ENCODE measurements at regions not wholly inside any gene's neighbourhood (a gene's known extent, or its start where the extent isn't known, plus 50 kb on each side); places are given as distances from the start of the nearest gene placed in this dataset.
A peak's percentile ranks its signal among the peaks of the same experiment; 100 is the strongest.

DNA sequence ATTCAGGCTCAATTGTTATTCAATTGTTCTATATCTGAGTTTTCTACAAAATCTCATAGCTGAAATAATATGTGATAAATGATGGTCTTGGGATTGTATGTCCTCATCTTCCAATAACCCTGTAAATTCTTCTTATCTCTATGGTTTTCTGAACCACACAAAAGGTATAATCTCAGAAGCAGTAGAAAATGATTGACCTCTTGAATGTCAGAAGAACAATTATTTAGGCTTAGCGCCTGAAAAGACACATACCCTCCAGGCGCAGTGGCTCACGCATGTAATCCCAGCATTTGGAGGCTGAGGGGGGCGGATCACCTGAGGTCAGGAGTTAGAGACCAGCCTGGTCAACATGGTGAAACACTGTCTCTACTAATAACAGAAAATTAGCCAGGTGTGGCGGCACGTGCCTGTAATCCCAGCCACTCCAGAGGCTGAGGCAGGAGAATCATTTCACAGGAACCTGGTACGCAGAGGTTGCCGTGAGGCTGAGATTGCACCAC, 288.0 kb upstream of the TBC1D5 start:
- no peak for DNase-seq

DNA sequence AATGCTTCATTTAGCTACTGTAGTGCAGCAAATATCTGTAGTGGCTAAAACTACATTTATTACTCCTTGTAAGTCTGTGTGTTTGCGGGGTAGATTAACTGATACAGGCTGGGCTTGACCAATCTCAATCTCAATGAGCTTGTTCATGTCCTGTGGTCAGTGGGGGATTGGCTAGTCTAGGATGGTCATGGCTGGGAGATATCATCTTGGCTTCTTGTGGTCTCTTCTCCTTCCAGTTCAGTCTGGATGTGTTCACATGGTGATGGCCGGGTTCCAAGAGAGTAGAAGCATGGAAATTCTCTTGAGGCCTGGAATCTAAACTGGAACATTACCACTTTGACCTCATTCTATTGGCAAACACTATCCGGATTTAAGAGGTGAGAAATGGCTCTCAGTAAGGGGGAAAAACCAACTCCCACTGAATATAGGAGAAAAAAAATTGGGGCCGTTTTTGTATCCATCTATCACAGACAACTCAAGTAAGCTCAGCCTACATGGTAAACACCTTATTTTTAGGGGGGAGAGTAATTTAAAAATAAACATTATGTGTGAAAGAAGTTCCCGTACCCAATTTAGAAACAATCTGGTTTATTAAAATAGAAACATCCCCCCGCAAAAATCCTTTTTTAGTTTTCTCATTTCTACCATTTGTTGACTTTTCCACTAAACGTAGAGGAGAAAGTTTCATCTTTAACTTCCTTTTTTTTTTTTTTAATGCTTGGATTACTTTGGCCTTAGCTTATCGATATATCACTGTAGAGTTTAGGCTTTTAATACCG, 284.9 kb upstream of the TBC1D5 start:
- no peak for DNase-seq

DNA sequence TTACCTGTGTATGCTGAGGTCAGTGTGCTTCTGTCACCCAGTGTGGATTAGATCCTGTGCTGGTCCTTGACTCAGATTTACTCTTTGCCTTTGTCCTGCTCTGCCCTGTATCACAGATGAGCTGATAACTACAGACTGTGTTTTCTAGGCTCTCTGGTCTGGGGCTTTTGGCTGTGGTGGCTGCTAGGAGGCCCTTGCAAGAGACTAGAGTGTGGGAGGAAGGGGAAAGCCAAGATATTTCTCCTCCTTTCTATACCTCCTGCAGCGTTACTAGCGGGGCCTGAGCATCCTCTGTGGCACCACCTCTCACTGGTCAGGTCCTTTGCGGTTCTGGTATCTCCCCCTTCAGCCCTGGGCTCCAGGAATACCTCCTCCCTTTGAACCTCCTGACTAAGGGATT, 282.3 kb upstream of the TBC1D5 start:
- no peak for DNase-seq

DNA sequence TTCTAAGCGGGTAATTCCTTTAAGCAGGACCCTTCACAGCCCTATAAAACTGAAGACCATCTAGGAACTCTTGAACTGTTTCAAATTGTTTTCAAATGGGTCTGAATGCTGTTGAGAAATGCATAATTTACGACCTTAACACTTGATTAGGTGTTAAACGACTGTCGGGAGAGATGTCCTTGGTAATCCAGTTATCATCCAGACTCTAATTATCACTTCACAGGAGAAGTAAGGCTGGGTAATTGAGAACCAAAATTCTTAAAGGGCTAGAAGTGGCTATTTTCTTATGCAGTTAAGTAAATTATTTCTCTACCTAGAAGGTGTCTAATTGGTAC, 276.7 kb upstream of the TBC1D5 start:
- DNase-seq, result no peak

DNA sequence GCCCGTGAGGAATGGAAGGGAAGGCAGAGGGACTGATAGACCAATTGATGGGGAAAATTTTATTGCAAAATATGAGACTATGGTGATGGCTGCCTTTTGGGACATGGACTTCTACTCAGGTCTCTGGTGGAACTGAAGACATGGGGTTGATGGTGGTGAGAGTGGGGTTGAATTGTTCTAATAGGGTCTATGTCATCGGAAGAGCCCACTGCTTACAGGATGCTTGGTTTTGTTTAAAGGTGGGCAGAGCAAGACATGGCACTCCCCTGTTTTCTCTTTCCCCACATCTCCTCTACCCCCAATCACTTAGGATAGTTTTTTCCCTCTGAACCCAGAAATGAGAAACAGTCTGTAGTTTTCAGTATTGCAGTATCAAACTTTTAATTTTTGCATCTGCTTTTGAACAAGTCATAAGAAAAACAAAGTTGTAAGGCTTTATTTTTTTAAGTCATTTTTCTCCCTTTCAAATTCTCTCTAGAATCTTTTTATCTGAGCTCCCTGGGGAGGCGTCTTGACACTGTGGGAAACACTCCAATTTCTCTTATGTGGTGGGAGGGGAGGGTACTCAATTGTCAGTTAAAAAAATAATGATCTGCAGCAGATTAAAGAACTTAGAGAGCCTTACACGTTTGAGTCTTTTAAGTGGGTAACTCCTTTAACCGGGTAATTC, 276.2 kb upstream of the TBC1D5 start:
- no peak for DNase-seq

DNA sequence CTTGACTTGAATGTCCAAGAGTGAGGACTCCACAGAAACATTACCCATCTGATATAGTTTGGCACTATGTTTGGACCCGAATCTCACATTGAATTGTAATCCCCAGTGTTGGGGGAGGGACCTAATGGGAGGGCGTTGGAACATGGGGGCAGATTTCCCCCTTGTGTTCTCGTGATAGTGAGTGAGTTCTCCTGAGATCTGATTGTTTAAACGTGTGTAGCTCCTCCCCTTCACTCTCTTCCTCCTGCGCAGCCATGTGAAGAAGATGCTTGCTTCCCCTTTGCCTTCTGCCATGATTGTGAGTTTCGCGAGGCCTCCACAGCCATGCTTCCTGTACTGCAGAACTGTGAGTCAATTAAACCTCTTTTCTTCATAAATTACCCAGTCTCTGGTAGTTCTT, 273.9 kb upstream of the TBC1D5 start:
- no peak for DNase-seq

DNA sequence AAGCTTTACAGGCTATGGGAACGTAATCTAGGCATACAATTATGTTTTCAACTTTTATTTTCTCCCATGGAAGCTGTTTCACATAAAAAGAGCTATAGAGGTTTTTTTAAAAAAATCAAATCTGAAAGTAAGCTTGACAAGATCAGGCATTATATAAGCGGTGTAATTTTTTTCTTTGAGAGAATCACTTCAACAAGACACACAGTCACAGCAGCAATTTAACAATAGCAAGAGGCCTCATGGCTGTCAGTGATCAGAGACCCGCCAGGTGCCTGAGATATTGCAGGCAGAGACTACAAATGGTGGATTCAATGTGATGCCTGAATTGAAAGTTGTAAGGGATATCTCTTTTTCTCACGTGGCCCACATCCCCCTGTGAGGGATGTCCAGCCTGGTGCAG, 270.5 kb upstream of the TBC1D5 start:
- DNase-seq, result no peak

DNA sequence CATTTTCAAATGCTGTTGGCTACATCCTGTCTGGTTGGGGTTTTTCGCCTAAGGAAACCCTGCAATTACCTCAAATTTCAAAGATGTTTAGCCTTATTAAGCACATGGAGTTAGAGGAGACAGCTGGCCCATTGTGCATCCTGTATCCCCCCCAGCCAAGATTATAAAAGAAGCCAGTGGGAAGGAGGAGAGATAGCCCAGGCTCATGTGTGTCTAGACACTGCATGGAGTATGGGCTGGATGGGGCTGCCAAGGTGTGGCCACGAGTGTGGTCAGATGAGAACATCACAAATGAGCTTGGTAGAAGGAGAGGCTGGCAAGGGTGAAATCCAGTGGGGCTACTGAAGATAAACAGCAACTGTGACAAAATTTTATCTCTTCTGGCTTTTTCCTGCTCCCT, 270.0 kb upstream of the TBC1D5 start:
- peak in 1 of 2 experiments; percentile 19 for DNase-seq

DNA sequence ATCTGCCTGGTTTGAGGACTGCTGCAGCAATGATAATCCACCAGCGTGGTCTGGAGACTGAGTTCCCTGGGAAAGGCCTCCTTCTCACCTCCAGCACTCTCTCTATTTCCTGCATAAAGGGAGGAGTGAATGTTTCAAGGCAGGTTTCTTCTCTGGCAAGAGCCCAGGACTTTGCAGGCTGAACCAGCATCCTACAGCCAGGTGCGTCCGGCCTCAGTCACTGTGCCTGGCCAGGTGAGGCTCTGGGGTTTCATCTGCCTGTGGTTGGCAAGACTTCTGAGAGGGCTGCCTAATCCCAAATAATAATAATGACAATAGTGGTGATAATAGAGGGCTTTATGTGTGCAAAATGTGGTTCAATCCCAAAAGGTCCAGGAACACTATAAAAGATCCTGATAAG, 269.0 kb upstream of the TBC1D5 start:
- no peak for DNase-seq

DNA sequence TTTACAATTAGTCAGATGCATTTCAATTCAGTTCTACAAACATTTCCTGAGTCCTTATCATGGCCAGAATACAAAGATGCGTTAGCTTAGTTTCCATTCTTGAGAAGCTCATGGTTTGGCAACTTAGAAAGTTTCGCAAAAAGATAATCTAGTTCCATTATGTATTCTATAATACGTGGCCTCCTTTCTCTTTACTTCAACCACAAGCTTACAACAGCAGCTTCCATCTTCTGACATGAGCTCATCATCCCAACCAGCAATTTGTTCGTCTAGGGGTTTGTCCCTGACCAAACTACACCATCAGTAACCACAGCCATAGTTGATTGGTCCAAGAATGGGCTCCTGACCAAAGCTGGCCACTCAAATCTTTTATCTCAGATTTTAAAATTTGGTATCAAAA, 267.6 kb upstream of the TBC1D5 start:
- DNase-seq, result no peak

DNA sequence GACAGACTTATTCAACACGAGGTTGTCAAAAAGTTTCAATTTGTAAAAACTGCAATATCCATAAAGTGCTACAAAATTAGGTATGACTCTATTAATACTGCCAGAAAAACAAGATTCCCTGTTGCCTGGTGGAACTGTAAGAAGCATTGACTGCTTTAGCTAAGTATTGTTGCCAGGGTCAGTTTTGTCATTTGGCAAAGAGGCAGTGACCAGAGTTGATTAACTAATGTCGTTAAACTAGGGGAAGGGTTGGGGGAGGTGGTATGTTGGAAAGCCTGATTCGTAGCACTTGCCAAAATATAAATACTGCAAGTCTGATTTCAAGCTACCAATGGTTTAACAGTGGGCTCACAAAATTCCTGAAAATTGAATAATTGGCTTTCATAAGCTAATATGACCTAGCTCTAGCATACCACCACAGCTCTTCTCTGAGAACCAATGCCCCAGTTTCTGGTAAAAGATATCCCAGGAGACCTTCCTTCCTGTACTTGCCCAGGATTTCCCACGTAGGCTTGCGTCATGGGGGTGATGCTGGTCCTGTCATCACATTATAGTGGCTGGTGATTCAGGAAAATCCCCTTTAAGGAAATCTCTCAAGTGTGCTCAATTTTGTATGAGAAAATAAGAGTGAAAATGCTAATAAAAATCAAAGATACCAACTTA, 266.4 kb upstream of the TBC1D5 start:
- no peak for DNase-seq

DNA sequence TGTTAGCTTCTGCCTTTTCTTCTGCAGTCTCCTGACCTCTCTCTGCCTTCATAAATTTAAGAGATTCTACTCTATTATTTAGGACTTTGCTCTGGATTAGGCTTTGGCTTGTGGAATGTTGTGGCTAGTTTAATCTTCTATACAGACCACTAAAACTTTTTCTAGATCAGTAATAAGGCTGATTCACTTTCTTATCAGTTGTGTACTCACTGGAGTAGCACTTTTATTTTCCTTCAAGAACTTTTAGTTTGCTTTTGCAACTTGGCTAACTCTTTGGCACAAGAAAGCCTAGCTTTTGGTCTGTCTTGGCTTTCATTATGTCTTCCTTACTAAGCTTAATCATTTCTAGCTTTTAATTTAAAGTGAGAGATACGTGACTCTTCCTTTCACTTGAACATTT, 265.5 kb upstream of the TBC1D5 start:
- no peak for DNase-seq

DNA sequence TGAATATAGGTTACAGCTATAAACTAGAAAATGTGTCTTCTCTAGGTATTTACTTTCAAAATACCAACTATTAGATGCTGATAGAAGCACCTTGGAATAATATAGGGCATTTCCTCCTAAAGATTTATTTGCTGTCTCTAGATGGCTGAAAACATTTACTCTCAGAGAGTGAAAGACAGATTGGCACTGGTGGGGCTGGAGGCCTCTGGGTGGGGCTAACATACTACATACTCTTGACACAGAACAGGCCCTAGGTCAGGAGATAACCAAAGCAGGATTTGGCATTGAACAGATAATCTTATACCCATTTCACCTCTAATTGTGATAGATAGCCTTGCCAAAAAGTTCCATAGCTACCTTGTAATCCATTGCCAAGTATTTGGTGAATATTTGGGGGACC, 253.3 kb upstream of the TBC1D5 start:
- no peak for DNase-seq

DNA sequence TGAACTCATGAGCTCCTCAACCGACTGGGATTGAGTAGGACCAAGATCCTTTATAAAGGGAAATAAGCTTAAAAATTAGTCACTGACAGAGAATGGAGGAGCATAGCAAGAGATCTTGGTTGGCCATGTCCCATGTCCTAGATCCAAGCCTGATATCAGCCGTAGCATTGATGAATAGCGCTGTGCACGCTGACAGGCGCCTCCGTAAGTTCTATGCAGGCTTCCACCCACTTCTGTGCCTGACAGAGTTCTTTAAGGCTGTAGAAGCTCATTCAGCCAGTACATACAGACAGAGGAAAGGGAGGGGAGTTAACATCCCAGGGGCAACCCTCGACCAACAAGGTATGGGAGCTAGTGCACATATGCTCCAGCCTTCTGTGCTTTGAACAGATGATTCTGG, 251.7 kb upstream of the TBC1D5 start:
- DNase-seq, result no peak

DNA sequence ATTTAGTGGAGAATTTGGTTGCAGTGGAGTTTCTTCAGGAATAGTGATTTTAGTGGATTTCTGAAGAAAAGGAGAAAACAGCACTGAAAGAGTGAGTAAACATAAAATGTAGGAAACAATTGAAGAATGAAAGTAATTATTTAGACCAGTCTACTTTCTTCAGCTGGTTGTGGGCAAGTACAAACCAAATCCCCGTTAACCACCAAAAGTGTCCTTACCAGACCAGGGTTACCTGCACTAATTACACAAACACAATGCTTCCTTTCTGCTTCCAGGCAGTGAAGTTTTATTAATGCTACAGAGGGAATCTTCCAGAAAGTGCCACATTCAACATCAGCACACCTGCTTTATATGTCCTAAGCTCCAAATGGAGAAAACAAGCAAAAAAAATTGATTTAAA, 248.0 kb upstream of the TBC1D5 start:
- DNase-seq, result no peak

DNA sequence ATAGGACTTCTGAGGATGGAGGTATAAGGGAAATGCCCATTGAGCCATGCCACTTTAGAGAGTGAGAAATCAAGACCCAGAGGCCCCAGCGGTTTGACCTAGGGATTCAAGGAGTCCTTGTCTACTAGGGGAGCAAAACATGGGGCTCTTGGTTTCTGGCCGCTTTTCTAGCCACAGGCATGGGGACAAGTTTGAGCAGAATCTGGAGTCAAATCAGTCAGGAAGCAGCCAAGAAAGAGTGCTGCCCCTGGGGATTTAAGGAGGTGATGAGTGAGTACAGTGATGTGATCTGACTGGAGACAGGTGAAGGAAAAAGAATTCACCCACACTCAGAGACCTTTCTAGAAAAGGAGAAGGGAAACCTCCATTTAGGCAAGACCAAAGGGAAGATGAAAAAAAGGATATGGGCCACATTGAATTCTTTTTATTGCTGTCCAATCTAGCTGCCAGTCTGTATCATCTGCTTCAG, 244.0 kb upstream of the TBC1D5 start:
- no peak for DNase-seq

DNA sequence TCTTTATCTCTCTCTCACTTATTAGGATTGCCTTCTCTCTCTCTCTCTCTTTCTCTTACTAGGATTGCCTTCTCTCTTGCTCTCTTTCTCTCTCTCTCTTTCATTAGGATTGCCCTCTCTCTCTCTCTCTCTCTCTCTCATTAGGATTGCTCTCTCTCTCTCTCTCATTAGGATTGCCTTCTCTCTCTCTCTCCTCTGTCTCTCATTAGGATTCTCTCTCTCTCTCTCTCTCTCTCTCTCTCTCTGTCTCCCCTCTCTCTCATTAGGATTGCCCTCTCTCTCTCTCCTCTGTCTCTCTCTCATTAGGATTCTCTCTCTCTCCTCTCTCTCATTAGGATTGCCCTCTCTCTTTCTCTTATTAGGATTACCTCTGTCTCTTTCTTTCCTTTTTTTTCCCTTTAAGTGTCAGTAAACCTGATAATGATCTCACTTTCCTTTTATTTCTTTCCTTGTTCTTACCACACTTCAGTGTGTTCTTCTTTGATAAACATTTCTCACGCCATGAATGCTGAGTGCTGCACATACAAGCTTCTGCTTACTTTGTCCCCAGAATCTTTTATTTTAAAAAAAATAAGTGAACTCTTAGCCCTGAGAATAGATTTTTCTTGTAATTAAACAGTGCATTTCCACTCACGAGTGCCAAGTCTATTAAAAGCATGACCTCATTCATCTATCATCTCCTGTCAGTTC, 243.4 kb upstream of the TBC1D5 start:
- no peak for DNase-seq

DNA sequence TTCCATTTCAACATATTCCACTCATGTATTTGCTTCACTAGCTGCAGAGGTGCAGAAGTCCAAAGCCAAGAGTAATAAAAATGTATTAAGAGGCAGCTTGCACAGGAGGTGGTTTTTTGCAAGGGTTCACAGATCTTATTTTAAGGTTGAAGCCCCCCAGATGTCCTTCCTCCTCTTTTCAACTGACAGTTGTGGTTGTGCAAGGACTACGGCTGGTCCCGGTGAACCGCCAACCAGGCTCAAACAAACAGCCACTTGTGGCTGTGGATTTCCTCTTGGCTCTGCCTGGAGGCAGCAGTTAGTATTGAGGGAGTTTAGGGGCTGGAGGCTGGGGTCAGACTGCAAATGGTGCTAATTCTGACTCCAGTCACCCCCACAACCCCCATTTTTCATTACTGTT, 240.7 kb upstream of the TBC1D5 start:
- DNase-seq, result peak; percentile 99

DNA sequence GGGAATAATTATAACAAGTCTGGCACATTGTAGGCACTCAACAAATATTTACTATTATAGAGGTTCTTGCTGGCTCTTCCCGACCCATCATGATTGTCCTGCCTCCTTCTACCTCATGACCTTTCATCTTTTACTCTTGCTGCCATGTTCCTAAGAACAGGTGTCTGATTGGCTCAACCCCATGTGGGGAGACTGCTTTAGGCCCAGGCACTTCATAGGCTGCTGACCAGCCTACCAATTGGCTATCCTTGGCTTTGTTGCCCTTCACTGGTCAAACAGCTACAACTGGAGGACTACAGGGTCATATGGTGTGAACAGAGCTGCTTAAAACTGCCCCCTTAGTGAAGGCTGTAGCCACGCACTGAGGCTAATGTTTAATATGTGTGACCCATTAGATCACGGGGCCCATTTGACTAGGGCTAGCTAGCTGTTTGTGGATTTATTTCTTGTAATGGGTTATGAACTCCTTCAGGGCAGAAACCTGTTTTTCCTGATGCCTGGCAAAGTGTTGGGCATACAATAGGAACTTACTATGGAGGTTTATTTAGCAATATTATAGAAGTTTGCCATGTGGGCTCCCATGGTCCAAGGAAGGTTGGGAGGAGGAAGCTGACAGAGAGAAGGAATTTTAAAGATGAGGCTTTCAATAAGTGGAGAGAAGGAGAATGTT, 239.9 kb upstream of the TBC1D5 start:
- peak in 1 of 2 experiments; percentile 49 for DNase-seq

DNA sequence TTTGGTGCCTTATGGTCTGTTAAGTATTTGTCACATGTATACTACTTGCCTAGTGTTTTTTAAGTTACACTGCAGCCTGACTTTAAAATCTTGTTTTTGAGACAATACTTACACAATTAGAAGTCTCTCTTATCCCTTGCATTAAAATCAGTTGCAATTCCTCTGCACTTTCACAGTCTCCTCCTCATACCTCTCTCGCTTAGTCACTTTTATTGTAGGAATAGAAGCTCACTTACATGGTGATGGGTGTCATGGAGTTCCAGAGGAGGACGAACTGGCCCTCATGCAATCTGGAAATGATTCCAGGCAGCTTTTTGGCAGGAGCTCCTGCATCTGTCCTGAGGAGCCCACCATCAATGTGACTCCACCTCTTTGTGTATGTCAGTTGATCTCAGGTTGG, 238.4 kb upstream of the TBC1D5 start:
- peak in 1 of 2 experiments; percentile 60 for DNase-seq

DNA sequence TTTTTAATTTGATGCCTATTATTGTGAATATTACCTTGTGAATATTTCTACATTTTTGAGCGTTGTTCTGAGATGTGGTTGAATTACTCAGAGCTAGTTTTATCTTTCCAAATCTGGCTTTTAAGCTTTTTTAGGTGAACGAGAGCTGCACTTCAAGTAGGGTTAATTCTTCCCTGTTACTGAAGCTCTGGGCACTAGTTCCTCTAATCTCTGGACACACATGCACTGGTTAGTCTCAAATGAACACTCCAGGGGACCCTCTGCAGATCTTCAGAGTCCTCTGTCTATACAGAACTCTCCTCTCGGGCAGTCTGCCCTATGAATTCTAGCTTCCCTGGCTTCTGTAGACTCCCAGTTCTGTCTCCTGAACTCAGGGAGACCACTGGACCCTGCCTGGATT, 237.5 kb upstream of the TBC1D5 start:
- peak; percentile 65 to 67 for DNase-seq

DNA sequence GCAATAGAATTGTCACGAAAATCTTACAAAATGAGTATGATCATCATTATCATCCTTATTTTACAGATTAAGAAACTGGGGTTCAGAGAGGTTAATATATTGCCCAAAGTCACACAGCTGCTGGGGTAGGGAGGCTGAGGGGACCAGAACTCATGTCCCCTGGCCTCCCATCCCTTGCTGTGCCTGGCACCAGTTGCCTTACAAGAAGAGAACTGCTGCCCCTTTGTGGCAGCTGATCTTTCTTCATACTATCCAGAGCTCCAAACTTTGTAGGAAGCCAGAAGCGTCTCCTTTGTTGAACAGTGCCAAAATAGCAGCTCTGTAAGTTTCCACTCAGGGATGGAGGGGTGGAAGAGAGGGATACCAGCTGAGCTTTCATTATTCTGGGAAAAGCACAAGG, 236.8 kb upstream of the TBC1D5 start:
- DNase-seq, result peak; percentile 87 to 89
